H9 (cell line): ENCODE measurements at regions not wholly inside any gene's neighbourhood (a gene's known extent, or its start where the extent isn't known, plus 50 kb on each side); places are given as distances from the start of the nearest gene placed in this dataset.

Source experiments
- DNase-seq: peaks from one replicate; pipeline ENCODE4 v3.0.0-alpha.2; 2017
- H2AFZ ChIP-seq: one replicate; pipeline ENCODE4 v1.6.1; 2013; ENCODE audit warnings: mild to moderate bottlenecking, low read length, control low read depth, moderate library complexity
- H2AK5ac ChIP-seq: 2 replicates; pipeline ENCODE4 v1.6.1; 2013; ENCODE audit warnings: low read length, control low read depth, mixed read lengths; ENCODE audit not compliant: insufficient read length
- H2BK120ac ChIP-seq: one replicate; pipeline ENCODE4 v1.6.1; 2013; ENCODE audit warnings: low read depth, mild to moderate bottlenecking, low read length, control low read depth, inconsistent platforms; ENCODE audit not compliant: poor library complexity, severe bottlenecking
- H2BK12ac ChIP-seq: 2 replicates; pipeline ENCODE4 v1.6.1; 2013; ENCODE audit warnings: low read length, control low read depth, mixed read lengths, low read depth; ENCODE audit not compliant: insufficient read length
- H2BK15ac ChIP-seq: 2 replicates; pipeline ENCODE4 v1.6.1; 2013; ENCODE audit warnings: low read depth, low read length, control low read depth
- H2BK20ac ChIP-seq: one replicate; pipeline ENCODE4 v1.6.1; 2013; ENCODE audit warnings: low read depth, mild to moderate bottlenecking, low read length, control low read depth, inconsistent platforms; ENCODE audit not compliant: poor library complexity, severe bottlenecking
- H2BK5ac ChIP-seq: 2 replicates; pipeline ENCODE4 v1.6.1; 2013; ENCODE audit warnings: low read length, control low read depth, mixed read lengths; ENCODE audit not compliant: insufficient read length
- H3K14ac ChIP-seq: 2 replicates; pipeline ENCODE4 v1.6.1; 2013; ENCODE audit warnings: low read length, control low read depth; ENCODE audit not compliant: insufficient read depth
- H3K18ac ChIP-seq: 2 replicates; pipeline ENCODE4 v1.6.1; 2013; ENCODE audit warnings: low read depth, mild to moderate bottlenecking, mixed read lengths, low read length, control low read depth; ENCODE audit not compliant: insufficient read length
- H3K23ac ChIP-seq: 2 replicates; pipeline ENCODE4 v1.6.1; 2013; ENCODE audit warnings: low read length, control low read depth, mixed read lengths, low read depth; ENCODE audit not compliant: insufficient read length
- H3K23me2 ChIP-seq: 2 replicates; pipeline ENCODE4 v1.6.1; 2013; ENCODE audit warnings: low read depth, mild to moderate bottlenecking, mixed read lengths, low read length, control low read depth; ENCODE audit not compliant: insufficient read length, poor library complexity, severe bottlenecking
- H3K27ac ChIP-seq: 2 replicates; pipeline ENCODE4 v1.5.1; 2013; ENCODE audit warnings: low read length, control low read depth, mixed read lengths, low read depth; ENCODE audit not compliant: insufficient read length
- H3K27me3 ChIP-seq: 2 replicates; pipeline ENCODE4 v1.6.1; 2013; ENCODE audit warnings: low read length, control low read depth, inconsistent platforms; ENCODE audit not compliant: insufficient read depth
- H3K4ac ChIP-seq: 2 replicates; pipeline ENCODE4 v1.6.1; 2013; ENCODE audit warnings: low read depth, mild to moderate bottlenecking, control low read depth, inconsistent platforms, low read length, moderate library complexity
- H3K4me1 ChIP-seq: 2 replicates; pipeline ENCODE4 v1.6.1; 2013; ENCODE audit warnings: low read length, control low read depth, inconsistent platforms; ENCODE audit not compliant: insufficient read depth
- H3K4me2 ChIP-seq: 2 replicates; pipeline ENCODE4 v1.6.1; 2013; ENCODE audit warnings: low read length, control low read depth, mixed read lengths; ENCODE audit not compliant: insufficient read length, insufficient read depth
- H3K56ac ChIP-seq: 2 replicates; pipeline ENCODE4 v1.6.1; 2013; ENCODE audit warnings: low read depth, mild to moderate bottlenecking, mixed read lengths, low read length, control low read depth; ENCODE audit not compliant: insufficient read length
- H3K79me1 ChIP-seq: 2 replicates; pipeline ENCODE4 v1.6.1; 2013; ENCODE audit warnings: low read depth, mild to moderate bottlenecking, moderate library complexity, low read length, control low read depth, inconsistent platforms; ENCODE audit not compliant: insufficient read depth, poor library complexity, severe bottlenecking
- H3K79me2 ChIP-seq: 2 replicates; pipeline ENCODE4 v1.6.1; 2013; ENCODE audit warnings: low read length, control low read depth, inconsistent platforms; ENCODE audit not compliant: insufficient read depth
- H3K9ac ChIP-seq: 2 replicates; pipeline ENCODE4 v1.6.1; 2013; ENCODE audit warnings: low read length, control low read depth, mixed read lengths; ENCODE audit not compliant: insufficient read length; ENCODE audit errors: extremely low read depth
- H3K9me3 ChIP-seq: one replicate; pipeline ENCODE4 v1.6.1; 2013; ENCODE audit warnings: low read depth, low read length, inconsistent platforms; ENCODE audit not compliant: control insufficient read depth
- H3T11ph ChIP-seq: one replicate; pipeline ENCODE4 v1.6.1; 2013; ENCODE audit warnings: mild to moderate bottlenecking, low read length, control low read depth, inconsistent platforms
- H4K20me1 ChIP-seq: one replicate; pipeline ENCODE4 v1.6.1; 2013; ENCODE audit not compliant: control insufficient read depth, insufficient read length, insufficient read depth
- H4K5ac ChIP-seq: 2 replicates; pipeline ENCODE4 v1.6.1; 2013; ENCODE audit warnings: low read depth, mild to moderate bottlenecking, mixed read lengths, low read length, control low read depth; ENCODE audit not compliant: insufficient read length
- H4K8ac ChIP-seq: replicated peaks from 2 replicates; pipeline ENCODE4 v1.6.1; 2013; ENCODE audit warnings: low read length, control low read depth, mixed read lengths, low read depth; ENCODE audit not compliant: insufficient read length
- H4K91ac ChIP-seq: 2 replicates; pipeline ENCODE4 v1.6.1; 2013; ENCODE audit warnings: low read depth, mild to moderate bottlenecking, moderate library complexity, mixed read lengths, low read length, control low read depth; ENCODE audit not compliant: insufficient read length
- H3K27ac Mint-ChIP-seq, 3 experiments: 2 replicates in 2 of 3; 3 replicates in 1 of 3; pipeline ENCODE4 v1.8.0; 2020 to 2021; ENCODE audit warnings: mixed read lengths in 3 of 3, mild to moderate bottlenecking in 1 of 3, moderate library complexity in 1 of 3
- H3K27me3 Mint-ChIP-seq: 2 replicates; pipeline ENCODE4 v1.8.0; 2021; ENCODE audit warnings: low read depth, mild to moderate bottlenecking, moderate library complexity, mixed read lengths
- H3K36me3 Mint-ChIP-seq, 3 experiments: 2 replicates in 2 of 3; 3 replicates in 1 of 3; pipeline ENCODE4 v1.8.0; 2020 to 2021; ENCODE audit warnings: low read depth in 3 of 3, mixed read lengths in 3 of 3; ENCODE audit not compliant: insufficient read depth in 1 of 3
- H3K4me1 Mint-ChIP-seq, 2 experiments: 2 replicates each; pipeline ENCODE4 v1.8.0; 2020; ENCODE audit warnings: mixed read lengths in 2 of 2
- H3K4me3 Mint-ChIP-seq, 2 experiments: 2 replicates in 1 of 2; 3 replicates in 1 of 2; pipeline ENCODE4 v1.8.0; 2020 to 2021; ENCODE audit warnings: mild to moderate bottlenecking in 2 of 2, mixed read lengths in 2 of 2, moderate library complexity in 1 of 2
- H3K9me3 Mint-ChIP-seq, 2 experiments: 2 replicates in 1 of 2; 3 replicates in 1 of 2; pipeline ENCODE4 v1.8.0; 2020; ENCODE audit warnings: mild to moderate bottlenecking in 2 of 2, mixed read lengths in 2 of 2, moderate library complexity in 1 of 2
- CTCF ChIP-seq: fragments of 200-600 bp; sonication (generic); conservative IDR thresholded peaks from 3 replicates; pipeline ENCODE4 v1.8.0; 2021; ENCODE audit warnings: antibody characterized with exemption, mild to moderate bottlenecking
- WGBS: extraction: QIAGEN DNeasy Blood & Tissue Kit; methylation state at CpG from one replicate; pipeline ENCODE4 v1.1.7; 2013; ENCODE audit warnings: missing lambda C conversion rate, low lambda C conversion rate, mixed read lengths; ENCODE audit not compliant: insufficient read length; ENCODE audit errors: extremely low coverage; 5-methylcytosine and 5-hydroxymethylcytosine counted together

- Histone ChIP-seq H3K4me2 (no peak overlapping the region), H3K23ac (no peak overlapping the region), H3K27ac (no peak overlapping the region), H3K9me3 (no peaks in the 10 kb centered on the region), H3K14ac (no peak overlapping the region), H2BK120ac (no peak overlapping the region), H3K79me1 (no peaks in the 10 kb centered on the region), H3K79me2 (no peaks in the 10 kb centered on the region), H2AFZ (no peak overlapping the region), H3K4me1 (no peaks in the 10 kb centered on the region; the same call in 1 of the 2 replicates), H3K4ac (no peak overlapping the region), H2BK12ac (no peak overlapping the region), H2BK5ac (no peak overlapping the region), H3K56ac (no peak overlapping the region), H4K8ac (no peak overlapping the region), H4K20me1 (no peaks in the 10 kb centered on the region), H3K27me3 (no peaks in the 10 kb centered on the region), H4K5ac (no peak overlapping the region), H3T11ph (no peak overlapping the region), H4K91ac (no peak overlapping the region), H3K18ac (no peak overlapping the region), H2BK15ac (no peak overlapping the region), H2BK20ac (no peak overlapping the region), H3K9ac (no peak overlapping the region), H3K23me2 (no peaks in the 10 kb centered on the region), H2AK5ac (no peak overlapping the region)
- no peaks in the 10 kb centered on the region for H3K36me3 Mint-ChIP-seq
- WGBS, result no CpG with 5 or more reads among the region's 3 CpGs
- no peaks in the 10 kb centered on the region for H3K27me3 Mint-ChIP-seq
- H3K4me3 Mint-ChIP-seq, result no peak overlapping the region
- no peaks in the 10 kb centered on the region for H3K9me3 Mint-ChIP-seq
- no peak for DNase-seq
- no peak overlapping the region for H3K27ac Mint-ChIP-seq
- 0 out of 4 replicates have a peak, but pooled peaks cover 0 to 6% of the 10 kb centered on the region in 2 experiments for H3K4me1 Mint-ChIP-seq
- no peak for TF ChIP-seq CTCF
These were observed 150.0 kb upstream of the IGFBP3 start for GRCh38 chr7:46071076-46071475.
